Ishikawa (cell line): ENCODE measurements at regions not wholly inside any gene's neighbourhood (a gene's known extent, or its start where the extent isn't known, plus 50 kb on each side); places are given as distances from the start of the nearest gene placed in this dataset.

Experiments used
- TAF1 ChIP-seq: IDR thresholded peaks from 2 replicates; pipeline ENCODE4 v1.6.1; 2012; ENCODE audit warnings: low read depth, mild to moderate bottlenecking
- TEAD4 ChIP-seq: IDR thresholded peaks from 2 replicates; pipeline ENCODE4 v1.6.1; 2012
- TF ChIP-seq, protein P1 (sequence below): IDR thresholded peaks from 2 replicates; pipeline ENCODE4 v1.6.1; 2012; ENCODE audit warnings: low read depth, mild to moderate bottlenecking
- TF ChIP-seq, protein P2 (sequence below): IDR thresholded peaks from 2 replicates; pipeline ENCODE4 v1.6.1; 2012

DNA sequence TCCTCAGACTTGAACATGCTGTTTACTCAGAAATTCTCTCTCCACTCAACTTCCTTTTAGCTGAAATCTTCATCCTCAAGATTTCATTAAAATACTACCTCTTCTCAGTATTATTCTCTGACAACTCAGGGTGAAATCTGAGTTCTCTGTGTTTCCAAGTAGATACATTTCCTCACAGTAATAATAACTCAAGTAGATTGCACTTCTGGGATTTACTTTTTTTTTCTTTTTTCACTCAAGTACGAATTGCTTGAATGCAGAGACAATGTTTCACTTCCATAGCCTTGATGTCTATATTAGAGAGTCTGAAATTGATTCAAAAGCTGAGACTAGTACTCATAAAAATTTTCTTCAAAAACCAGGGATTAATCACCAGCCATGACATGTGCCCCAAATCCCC lies 166.4 kb downstream of the SLITRK5 start:
- TF ChIP-seq TAF1 (no peak), TEAD4 (no peak)
- TF ChIP-seq, protein P1, sequence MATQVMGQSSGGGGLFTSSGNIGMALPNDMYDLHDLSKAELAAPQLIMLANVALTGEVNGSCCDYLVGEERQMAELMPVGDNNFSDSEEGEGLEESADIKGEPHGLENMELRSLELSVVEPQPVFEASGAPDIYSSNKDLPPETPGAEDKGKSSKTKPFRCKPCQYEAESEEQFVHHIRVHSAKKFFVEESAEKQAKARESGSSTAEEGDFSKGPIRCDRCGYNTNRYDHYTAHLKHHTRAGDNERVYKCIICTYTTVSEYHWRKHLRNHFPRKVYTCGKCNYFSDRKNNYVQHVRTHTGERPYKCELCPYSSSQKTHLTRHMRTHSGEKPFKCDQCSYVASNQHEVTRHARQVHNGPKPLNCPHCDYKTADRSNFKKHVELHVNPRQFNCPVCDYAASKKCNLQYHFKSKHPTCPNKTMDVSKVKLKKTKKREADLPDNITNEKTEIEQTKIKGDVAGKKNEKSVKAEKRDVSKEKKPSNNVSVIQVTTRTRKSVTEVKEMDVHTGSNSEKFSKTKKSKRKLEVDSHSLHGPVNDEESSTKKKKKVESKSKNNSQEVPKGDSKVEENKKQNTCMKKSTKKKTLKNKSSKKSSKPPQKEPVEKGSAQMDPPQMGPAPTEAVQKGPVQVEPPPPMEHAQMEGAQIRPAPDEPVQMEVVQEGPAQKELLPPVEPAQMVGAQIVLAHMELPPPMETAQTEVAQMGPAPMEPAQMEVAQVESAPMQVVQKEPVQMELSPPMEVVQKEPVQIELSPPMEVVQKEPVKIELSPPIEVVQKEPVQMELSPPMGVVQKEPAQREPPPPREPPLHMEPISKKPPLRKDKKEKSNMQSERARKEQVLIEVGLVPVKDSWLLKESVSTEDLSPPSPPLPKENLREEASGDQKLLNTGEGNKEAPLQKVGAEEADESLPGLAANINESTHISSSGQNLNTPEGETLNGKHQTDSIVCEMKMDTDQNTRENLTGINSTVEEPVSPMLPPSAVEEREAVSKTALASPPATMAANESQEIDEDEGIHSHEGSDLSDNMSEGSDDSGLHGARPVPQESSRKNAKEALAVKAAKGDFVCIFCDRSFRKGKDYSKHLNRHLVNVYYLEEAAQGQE, result no peak
- TF ChIP-seq, protein P2, sequence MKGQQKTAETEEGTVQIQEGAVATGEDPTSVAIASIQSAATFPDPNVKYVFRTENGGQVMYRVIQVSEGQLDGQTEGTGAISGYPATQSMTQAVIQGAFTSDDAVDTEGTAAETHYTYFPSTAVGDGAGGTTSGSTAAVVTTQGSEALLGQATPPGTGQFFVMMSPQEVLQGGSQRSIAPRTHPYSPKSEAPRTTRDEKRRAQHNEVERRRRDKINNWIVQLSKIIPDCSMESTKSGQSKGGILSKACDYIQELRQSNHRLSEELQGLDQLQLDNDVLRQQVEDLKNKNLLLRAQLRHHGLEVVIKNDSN, result no peak
